GM21576 (cell line): ENCODE measurements at regions not wholly inside any gene's neighbourhood (a gene's known extent, or its start where the extent isn't known, plus 50 kb on each side); places are given as distances from the start of the nearest gene placed in this dataset.
"Not testable (repeated sequence)": the region's sequence is repeated elsewhere in the genome, so short reads cannot be mapped to it uniquely, and the experiment has no call there.

ENCODE experiments used
- ATAC-seq: cut with Tn5 transposase; IDR thresholded peaks from one replicate; pipeline ENCODE4 v1.9.1; 2021; ENCODE audit warnings: mild to moderate bottlenecking, moderate library complexity; ENCODE audit not compliant: unreplicated experiment

DNA sequence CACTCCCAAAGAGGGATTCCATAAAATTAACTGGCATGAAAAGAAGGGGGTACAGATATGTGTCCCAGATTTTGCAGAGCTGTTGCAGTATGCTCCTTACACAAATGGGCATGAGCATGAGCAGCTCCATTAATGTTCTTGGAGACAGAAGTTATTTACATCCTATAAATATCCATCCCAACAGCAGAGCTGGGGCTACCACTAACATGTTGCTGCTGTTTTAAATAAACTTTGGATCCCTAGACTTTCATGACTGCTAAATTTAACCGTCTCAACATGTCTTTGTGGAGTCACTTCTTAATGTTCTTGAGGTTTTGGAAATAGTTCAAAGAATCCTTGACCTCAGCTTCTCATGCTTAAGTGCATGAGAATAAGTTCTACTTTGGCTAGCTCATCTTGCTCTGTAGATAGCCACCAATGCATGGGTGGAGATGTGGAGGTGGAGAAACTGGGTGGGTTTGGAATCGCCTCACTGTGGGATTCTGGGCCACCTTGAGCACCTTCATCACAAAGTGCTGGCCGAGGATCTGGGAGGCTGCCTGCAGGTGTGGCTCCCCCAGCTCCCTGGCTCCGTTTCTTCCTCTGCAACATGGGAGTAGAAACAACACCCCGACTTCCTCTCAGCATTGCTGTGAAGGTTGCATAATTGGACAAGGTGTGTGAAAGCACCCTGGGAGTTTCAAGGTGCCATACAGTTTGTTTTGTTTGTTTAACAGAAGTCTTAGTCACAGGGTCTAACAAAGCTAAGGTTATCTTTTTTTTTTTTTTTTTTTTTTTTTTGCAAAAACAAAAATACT is 307.2 kb downstream of the MYCN start:
- ATAC-seq: no peak

DNA sequence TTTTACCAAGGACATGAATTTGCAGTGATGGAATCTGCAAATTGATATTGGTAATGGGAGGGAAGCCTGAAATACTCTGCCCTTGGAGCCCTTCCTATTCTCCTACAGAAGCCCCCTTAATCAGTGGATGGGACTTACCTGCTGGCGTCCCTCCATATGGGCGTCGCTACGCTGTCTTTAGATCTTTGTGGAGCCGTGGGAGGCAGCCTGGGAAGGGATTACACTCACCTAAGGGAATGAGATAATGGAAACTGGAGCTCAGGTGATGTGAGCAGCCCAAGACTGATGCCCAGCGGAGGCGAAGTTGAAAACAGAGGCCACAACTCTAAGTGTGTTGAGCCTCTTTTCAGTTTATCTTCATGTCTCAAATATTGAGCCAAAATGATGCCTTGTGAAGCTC is 306.6 kb downstream of the MYCN start:
- no peak for ATAC-seq

DNA sequence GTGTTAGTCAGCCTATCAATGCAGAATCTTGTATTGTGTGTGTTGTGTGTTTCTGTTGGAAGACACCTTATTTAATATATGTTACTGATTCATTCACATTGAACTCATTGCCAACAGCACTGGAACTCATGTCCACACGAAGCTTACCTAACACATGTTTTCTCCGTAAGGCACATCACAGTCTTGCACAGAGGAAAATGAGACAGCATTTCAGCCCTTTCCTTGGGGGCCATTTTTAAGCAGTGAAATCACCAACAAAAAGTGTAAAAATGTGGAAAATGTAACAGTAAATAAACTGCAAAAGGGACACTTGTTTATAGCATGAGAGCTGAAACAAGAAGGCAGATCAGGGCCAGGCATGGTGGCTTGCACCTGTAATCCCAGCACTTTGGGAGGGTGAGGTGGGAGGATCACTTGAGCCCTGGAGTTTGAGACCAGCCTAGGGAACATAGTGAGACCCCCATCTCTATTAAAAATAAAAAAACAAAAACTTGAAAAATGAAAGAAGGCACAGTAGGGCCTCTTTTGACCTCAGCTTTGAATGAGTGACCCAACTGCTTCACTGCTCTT is 306.0 kb downstream of the MYCN start:
- ATAC-seq: no peak

DNA sequence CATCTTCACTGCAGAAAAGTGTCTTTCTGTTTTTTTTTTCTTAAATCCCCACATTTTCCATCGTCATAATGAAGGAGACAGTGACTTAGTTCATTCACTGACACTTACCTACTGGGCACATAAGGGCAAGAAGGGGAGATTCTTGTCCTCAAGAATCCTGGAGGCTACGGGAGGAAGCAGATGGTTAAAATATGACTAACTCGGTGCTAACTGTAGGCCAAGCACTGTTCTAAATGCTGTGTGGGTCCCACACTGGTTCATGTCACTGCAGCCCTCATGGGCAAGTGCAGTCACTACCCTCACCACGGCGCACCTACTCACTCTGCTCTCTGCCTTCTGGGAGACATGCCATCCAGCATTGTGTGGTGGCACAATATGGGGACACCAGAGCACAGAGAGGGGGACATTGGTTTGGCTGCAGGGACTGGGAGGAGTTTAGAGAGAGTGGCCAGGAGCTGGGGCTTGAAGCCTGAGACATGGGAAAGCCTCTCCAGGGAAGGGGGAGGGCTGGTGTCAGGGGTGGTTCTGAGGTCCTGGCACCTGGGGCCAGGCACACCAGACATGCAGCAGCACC is 305.2 kb downstream of the MYCN start:
- ATAC-seq: no peak

DNA sequence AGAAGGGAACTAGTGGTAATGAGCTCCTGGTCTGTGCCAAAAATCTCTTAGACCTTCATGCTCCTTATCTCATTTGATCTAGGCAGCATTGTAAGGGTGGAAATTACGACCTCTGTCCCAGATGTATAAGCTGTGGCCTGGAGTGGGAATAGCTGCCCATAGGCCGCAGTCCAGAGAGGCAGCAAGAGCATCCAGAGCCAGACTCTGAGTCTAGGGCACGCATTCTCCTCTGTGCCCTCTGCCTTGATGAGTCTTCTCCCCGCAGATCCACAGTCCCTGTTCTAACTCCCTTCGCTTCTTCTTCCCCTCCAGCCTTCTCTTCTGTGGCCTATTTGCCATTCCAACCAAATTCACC is 304.6 kb downstream of the MYCN start:
- ATAC-seq: no peak

DNA sequence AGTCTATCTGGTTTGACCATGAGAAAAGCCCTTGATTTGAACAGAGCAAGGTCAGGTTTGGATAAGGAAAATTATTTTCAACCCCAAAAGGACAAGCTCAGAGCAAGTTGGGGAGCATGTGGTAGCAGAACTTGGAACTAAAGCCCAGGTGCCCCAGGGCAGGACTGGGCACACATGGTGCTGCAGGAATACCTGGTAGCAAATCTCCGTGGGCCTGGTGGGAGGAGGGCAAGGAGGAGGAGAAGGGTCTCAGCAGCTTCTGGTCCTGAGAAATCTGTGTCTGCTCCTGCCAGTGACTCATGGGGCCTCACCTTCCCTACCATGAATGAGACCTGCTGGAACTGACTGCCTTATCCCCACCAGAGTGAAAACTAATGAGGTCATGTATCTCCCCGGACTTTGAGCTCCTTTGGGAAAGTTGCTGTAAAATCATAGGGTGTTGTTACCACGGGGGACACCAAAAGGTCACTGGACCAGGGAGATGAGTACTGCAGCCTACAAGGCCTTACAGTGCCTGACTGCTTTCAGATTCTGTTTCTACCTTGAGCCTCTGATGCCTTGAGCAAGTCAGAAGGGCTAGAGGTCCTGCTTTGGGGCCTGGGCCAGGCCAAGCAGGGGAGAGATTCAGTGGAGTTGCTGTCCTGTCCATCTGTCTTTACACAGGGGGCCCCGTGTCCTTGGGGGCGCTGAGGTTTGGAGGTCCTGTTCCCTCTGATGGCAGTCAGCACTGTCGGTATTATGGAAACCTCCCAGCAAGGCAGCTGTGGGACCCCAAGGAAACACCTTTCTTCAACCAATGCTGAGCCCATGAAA is 304.0 kb downstream of the MYCN start:
- no peak for ATAC-seq

DNA sequence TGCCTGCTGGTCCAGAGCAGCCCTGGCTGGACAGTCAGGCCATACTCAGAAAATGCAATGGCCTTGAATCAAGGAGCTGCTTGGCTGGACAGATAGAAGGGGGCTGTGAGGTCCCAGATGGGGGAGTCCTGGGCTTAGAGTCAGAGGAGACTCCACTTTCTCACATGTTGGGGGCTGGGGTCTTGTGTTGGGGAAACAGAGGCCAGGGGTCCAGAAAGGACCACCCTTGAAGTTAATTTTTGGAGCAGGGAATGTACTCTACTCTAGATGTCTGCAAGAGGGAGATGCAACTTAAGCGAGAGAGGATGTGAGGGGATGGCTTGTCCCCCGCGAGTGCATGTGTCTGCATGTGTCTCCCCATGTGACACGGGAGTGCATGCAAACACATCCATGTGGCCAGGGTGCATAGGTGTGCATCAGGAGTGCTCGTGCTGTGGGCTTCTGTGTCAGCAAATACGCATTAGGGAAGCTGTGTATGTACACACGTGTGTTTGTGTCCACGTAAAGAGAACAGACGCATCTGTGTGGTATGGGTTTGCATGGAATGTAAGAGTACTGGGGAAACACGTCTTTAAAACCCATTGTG is 303.2 kb downstream of the MYCN start:
- ATAC-seq: no peak

DNA sequence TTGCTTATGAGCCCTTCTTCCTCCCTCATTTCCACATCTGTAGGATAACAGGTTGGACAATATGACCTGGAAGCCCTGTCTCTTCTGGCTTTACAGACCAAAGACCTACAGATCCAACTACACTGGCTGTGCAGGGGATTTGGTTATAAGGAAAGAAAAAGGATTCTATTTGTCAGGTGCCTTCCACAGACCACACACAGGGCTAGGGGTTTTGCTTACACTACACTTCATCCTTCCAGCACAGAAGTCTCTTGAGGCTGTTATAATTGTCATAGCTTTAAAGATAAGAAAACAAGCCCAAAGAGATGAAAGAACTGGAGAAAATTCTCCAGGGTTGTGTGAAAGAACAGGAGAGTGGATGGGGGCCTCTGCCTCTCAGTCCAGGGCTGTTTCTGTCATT is 302.6 kb downstream of the MYCN start:
- no peak for ATAC-seq

DNA sequence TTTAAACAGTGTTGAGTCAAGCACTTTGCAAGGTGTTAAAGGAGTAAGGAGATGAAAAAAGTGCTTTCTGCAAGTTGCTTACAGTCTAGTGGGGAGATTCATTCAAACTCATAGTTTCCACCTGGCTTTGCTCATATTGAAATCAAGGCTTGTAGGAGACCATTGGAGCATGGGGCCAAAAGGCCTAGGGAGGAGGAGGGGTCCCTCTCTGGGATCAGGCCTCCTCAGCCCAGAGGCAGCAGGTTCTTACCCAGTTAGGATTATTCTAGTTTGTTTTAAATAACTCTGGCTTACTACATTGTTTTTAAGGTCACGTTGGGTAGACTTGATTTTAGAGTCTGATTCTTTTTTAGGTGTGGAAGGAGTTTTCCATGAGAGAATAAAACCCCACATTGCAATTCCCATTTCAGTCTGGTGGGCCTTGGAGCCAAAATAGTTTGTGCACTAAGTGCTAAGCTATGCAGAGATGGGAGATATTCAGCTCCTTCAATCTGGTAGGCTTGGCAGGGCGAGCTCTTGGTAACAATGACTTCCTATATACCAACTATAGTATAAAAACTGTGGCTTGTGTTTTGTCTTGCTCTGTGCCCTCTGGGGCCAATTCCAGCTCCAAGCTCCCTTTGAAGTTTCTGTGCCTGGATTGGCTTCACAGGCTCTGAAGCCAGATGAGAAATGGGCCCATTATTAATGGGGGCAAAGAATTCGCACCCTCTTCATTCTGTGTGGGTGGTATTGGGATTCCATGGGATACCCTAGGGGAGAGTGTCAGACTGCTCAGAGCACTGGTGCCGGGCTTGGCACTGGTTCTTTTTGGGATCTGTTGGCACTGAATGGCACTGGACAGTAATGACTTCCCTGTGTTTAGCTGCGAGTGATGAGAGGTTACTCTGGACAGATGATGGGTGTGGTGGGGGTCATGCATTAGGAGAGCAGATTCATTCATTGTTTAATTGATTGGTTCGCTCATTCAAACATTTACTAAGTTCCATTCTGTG is 301.1 kb downstream of the MYCN start:
- no peak for ATAC-seq

DNA sequence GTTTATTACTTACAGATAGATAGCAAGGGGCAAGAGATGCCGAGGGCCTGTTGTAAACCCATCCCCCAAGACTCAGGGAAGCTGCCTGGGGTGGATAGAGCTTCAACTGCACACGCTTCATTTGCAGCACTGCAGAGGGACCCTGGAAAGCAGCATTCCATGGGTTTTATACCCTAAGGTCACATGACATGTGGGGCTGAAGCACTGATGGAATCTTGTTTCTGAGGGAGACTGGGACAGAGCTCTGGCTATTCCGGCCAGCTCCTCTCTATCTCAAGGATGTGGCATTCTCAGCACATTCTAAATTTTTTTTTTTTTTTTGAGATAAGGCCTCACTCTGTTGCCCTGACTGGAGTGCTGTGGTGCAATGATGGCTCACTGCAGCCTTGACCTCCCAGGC is 300.1 kb downstream of the MYCN start:
- no peak for ATAC-seq

DNA sequence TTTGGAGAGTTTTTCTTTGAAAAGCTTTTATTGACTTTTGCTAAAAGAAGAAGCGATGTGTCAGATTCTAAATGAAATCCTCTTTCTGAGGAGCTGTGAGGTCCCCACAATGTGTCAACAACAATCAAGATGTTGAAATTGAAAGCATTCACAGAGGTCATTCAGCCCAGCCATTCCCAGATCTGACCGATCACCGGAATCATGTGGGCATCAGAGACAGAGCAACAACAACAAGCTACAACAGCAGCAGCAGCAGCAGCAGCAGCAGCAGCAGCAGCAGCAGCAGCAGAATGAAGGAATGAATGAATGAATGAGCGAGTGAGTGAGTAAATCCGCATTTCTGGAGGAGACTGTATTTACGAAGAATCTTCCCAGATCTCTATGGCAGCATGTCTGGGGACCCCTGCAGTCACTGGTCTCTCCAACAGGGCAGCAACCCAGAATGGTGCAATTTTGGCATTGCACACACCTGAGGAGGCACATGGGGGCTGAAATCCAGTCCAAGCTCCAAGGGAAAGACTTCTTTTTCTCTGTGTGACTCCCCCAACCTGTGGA is 299.0 kb downstream of the MYCN start:
- no peak for ATAC-seq

DNA sequence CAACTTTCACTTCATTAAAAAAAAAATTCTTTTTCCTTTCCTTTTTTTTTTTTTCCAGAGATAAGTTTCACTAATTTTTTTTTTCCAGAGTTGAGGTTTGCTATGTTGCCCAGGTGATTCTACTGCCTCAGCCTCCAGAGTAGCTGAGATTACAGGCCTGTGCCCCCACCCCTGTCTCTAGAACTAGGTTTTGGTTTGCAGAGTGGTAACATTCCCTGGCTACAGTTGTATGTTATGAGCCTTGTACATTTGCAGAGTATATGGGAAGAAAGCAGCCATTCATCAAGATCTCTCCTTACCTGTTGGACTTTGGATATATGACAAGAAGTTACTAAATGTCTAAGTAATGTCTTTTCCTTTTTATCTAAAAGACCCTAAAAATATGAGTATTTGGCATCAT is 298.4 kb downstream of the MYCN start:
- no peak for ATAC-seq

DNA sequence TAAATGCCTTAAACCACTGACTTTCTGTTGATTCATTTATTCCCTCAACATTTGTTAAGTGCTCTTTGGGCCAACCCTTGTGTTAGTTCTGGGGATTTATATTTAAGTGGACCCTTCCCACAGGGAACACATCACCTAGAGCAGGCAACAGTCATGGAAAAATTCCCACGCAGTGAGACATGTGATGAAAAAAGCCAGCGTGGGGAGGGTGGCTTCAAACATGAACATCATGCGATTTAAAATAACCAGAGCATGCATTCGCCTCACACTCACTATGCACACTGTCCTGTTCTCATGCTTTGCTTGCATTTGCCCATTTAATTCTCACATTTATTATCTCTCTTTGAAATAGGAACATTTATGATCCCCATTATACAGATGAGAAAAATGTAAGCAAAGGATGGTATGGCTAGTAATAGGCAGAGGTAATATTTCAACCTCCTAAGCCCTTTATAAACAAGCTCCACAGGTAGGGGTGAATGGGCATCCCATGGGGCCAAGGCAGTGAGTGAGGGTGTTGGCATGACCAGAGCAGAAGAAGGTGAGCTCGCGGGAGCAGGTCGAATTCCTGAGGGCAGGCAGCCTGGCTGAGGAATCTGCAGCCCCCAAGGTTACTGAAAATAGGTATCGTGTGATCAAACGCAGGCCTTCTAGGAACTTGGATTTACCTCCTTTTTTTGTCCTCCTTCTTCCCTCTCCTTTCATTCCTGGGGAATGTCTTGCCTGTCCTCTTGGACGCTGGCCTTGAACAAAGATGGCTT is 297.8 kb downstream of the MYCN start:
- no peak for ATAC-seq

DNA sequence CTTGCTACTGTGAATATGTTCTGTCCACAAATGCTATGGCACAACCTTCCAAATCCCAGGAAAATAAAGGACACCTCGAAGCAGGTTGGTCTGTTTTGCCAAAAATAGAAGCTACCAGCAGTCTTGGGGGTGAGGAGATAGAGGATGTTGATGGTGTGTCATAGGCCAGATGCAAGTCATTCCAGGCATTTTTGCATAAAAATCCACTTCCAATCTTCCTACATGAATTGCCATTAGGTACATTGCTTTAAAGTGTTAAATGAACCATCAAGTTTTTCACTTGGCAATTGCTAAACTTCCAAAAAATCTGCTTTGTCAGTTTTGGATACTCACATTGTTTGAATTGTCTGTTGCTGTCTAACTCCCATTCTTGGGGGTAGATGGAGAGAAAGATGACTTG is 295.4 kb downstream of the MYCN start:
- no peak for ATAC-seq

DNA sequence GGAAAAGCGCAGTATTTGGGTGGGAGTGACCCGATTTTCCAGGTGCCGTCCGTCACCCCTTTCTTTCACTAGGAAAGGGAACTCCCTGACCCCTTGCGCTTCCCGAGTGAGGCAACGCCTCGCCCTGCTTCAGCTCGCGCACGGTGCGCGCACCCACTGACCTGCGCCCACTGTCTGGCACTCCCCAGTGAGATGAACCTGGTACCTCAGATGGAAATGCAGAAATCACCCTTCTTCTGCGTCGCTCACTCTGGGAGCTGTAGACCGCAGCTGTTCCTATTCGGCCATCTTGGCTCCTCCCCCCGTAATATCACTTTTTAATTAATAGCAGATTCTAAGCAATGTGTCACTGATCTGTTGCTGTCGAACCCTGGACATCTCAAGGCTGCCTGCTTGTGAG is 294.9 kb downstream of the MYCN start:
- ATAC-seq: not testable (repeated sequence)

DNA sequence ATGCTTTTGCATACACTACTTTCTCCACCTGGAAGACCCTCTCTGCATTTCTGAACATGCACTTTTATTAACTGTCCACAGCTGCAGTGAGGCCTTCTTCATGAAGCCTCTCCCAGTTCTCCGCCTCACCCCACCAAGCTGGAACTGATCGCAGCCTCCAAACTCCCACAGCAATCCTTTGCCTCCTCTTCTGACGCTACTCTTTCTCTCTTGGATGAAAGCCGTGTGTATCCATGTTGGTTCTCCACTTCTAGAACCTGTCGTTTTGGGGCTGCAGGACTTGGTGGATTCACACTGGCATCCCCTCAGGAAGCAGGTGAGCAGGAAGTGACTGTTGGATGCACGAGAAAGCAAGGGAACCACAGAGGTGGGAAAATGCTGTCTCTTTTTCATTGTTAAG is 288.6 kb downstream of the MYCN start:
- ATAC-seq: no peak

DNA sequence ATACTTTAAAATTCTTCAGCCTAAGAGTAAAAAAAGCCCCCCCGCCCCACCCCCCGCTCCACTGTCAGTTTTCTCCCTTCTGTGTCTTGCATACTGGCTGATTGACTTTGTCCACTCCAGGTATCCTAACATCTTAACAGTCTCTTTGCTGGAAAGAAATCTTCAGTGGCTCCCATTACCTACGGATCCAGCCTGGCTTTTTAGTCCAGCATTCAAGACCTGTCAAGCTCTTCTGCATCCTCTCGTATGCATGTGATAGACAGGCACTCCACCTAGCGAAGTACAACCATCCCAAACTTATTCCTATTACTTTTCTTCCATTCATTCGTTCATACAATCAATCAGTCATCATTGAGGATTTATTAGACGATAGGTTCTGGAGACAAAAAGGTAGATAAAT is 288.1 kb downstream of the MYCN start:
- ATAC-seq: no peak

DNA sequence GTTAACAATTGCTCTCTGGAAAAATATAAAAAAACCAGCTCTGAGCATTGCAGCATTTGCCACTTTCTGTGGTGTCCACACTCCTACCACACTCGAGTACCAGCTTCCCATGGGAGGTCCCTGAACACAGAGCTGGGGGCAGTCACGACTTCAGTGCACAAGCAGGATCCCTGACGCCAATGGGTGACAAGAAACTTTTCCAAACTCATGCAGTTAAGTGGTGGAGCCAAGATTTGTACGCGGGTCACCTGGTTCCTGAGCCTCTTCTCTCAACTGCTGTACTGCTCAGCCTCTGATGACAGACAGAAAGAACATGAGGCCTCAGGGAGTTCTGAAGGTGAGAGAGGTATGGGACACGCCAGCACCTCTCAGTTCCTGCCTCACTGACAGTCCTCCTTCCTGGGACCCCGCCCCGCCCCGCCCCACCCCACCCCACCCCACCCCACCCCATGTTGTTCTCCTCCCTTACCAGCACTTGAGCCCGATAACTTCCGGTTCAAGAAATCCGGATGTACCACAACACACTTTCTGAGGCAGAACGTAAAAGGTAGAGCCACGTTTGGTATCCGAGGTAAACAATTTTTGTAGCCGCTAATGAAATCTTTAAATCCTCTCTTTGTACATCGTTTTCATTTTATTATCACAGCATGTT is 287.6 kb downstream of the MYCN start:
- no peak for ATAC-seq
